OCI-LY7 (cell line): ENCODE measurements at regions not wholly inside any gene's neighbourhood (a gene's known extent, or its start where the extent isn't known, plus 50 kb on each side); places are given as distances from the start of the nearest gene placed in this dataset.

Experiments
- CTCF ChIP-seq: fragments of 200-600 bp; sonication (generic); conservative IDR thresholded peaks from 2 replicates; pipeline ENCODE4 v1.5.1; 2014; ENCODE audit warnings: mild to moderate bottlenecking, antibody characterized with exemption, low read length, moderate library complexity, mixed read lengths
- EZH2phosphoT487 ChIP-seq: fragments of 200-600 bp; sonication (generic); IDR thresholded peaks from 2 replicates; pipeline ENCODE4 v1.6.1; 2018; ENCODE audit warnings: low read depth, borderline replicate concordance, mild to moderate bottlenecking, mixed run types, antibody characterized with exemption, low read length, moderate library complexity, mixed read lengths

- TF ChIP-seq CTCF (no peak), EZH2phosphoT487 (no peak)
Observed at GRCh38 chr9:102795532-102795931, 199.6 kb upstream of the CYLC2 start.
